WTC11 (cell line): ENCODE measurements at regions not wholly inside any gene's neighbourhood (a gene's known extent, or its start where the extent isn't known, plus 50 kb on each side); places are given as distances from the start of the nearest gene placed in this dataset.

Experiments used
- ATAC-seq: fragments of 200-7000 bp; cut with Tn5 transposase; 2 replicates; pipeline ENCODE4 v1.10.0; 2021; ENCODE audit warnings: mild to moderate bottlenecking, moderate library complexity
- CTCF ChIA-PET: fragments of 300-600 bp; sonication (Branson Sonifier 250); formaldehyde crosslinking; loops from one replicate; lab custom pipeline; 2021; ENCODE audit warnings: antibody characterized with exemption; lab: Charles Lee
- POLR2A ChIA-PET: fragments of 350-600 bp; sonication (Branson Sonifier 250); formaldehyde crosslinking; loops from one replicate; lab custom pipeline; 2021; ENCODE audit warnings: antibody characterized with exemption; lab: Charles Lee
- DNase-seq: peaks from one replicate; pipeline ENCODE4 v3.0.0; 2021; ENCODE audit warnings: low spot score
- H3K27ac Mint-ChIP-seq: 2 replicates; pipeline ENCODE4 v1.8.0; 2021; ENCODE audit warnings: mixed read lengths
- H3K27me3 Mint-ChIP-seq: 2 replicates; pipeline ENCODE4 v1.8.0; 2021; ENCODE audit warnings: low read depth, mild to moderate bottlenecking, moderate library complexity, mixed read lengths
- H3K36me3 Mint-ChIP-seq: 2 replicates; pipeline ENCODE4 v1.8.0; 2021; ENCODE audit warnings: mixed read lengths
- H3K4me1 Mint-ChIP-seq: 2 replicates; pipeline ENCODE4 v1.8.0; 2022; ENCODE audit warnings: mixed read lengths
- H3K4me3 Mint-ChIP-seq: 2 replicates; pipeline ENCODE4 v1.8.0; 2021; ENCODE audit warnings: mild to moderate bottlenecking, moderate library complexity, mixed read lengths
- H3K9me3 Mint-ChIP-seq: 2 replicates; pipeline ENCODE4 v1.8.0; 2021; ENCODE audit warnings: mixed read lengths
- CREB1 ChIP-seq: sonication (generic); formaldehyde crosslinking; IDR thresholded peaks from 2 replicates; pipeline ENCODE4 v1.8.0; 2023; ENCODE audit warnings: mild to moderate bottlenecking, missing genetic modification reagents
- CREM ChIP-seq: sonication (generic); formaldehyde crosslinking; IDR thresholded peaks from 2 replicates; pipeline ENCODE4 v1.8.1; 2022; ENCODE audit warnings: mild to moderate bottlenecking, missing genetic modification reagents, moderate library complexity
- E2F4 ChIP-seq: sonication (generic); formaldehyde crosslinking; IDR thresholded peaks from 2 replicates; pipeline ENCODE4 v1.8.1; 2022; ENCODE audit warnings: low read depth, mild to moderate bottlenecking, moderate library complexity, missing genetic modification reagents, borderline replicate concordance
- ELF4 ChIP-seq: sonication (generic); formaldehyde crosslinking; IDR thresholded peaks from 2 replicates; pipeline ENCODE4 v1.8.1; 2022; ENCODE audit warnings: low read depth, mild to moderate bottlenecking, moderate library complexity, missing genetic modification reagents
- EMX1 ChIP-seq: fragments of 250-450 bp; sonication (Bioruptor Pico); IDR thresholded peaks from 2 replicates; pipeline ENCODE4 v1.8.0; 2021; ENCODE audit warnings: mild to moderate bottlenecking
- ETV6 ChIP-seq: sonication (generic); formaldehyde crosslinking; IDR thresholded peaks from 2 replicates; pipeline ENCODE4 v1.8.1; 2022; ENCODE audit warnings: mild to moderate bottlenecking, missing genetic modification reagents
- FOXK1 ChIP-seq: sonication (generic); formaldehyde crosslinking; IDR thresholded peaks from 2 replicates; pipeline ENCODE4 v1.8.0; 2022; ENCODE audit warnings: mild to moderate bottlenecking, moderate library complexity, missing genetic modification reagents
- FOXP1 ChIP-seq: sonication (generic); formaldehyde crosslinking; IDR thresholded peaks from 2 replicates; pipeline ENCODE4 v1.8.0; 2022; ENCODE audit warnings: missing genetic modification reagents, mild to moderate bottlenecking, moderate library complexity, borderline replicate concordance
- IRF1 ChIP-seq: sonication (generic); formaldehyde crosslinking; IDR thresholded peaks from 2 replicates; pipeline ENCODE4 v1.8.0; 2023; ENCODE audit warnings: missing genetic modification reagents
- KAT7 ChIP-seq: sonication (generic); formaldehyde crosslinking; IDR thresholded peaks from 2 replicates; pipeline ENCODE4 v1.8.1; 2023; ENCODE audit warnings: missing genetic modification reagents, mild to moderate bottlenecking, borderline replicate concordance
- MLX ChIP-seq: sonication (generic); formaldehyde crosslinking; IDR thresholded peaks from 2 replicates; pipeline ENCODE4 v1.8.1; 2023; ENCODE audit warnings: mild to moderate bottlenecking, missing genetic modification reagents, moderate library complexity
- NR1H2 ChIP-seq: sonication (generic); formaldehyde crosslinking; IDR thresholded peaks from 2 replicates; pipeline ENCODE4 v1.9.0; 2021; ENCODE audit warnings: mild to moderate bottlenecking, moderate library complexity, missing genetic modification reagents
- NR2C2 ChIP-seq: sonication (generic); formaldehyde crosslinking; IDR thresholded peaks from 2 replicates; pipeline ENCODE4 v1.8.0; 2022; ENCODE audit warnings: mild to moderate bottlenecking, missing genetic modification reagents
- ZBTB21 ChIP-seq: sonication (generic); formaldehyde crosslinking; IDR thresholded peaks from 2 replicates; pipeline ENCODE4 v1.8.1; 2023; ENCODE audit warnings: mild to moderate bottlenecking, missing genetic modification reagents, borderline replicate concordance
- ZNF232 ChIP-seq: sonication (generic); formaldehyde crosslinking; IDR thresholded peaks from 2 replicates; pipeline ENCODE4 v1.8.0; 2022; ENCODE audit warnings: mild to moderate bottlenecking, missing genetic modification reagents
- ZNF263 ChIP-seq: sonication (generic); formaldehyde crosslinking; IDR thresholded peaks from 2 replicates; pipeline ENCODE4 v1.8.1; 2022; ENCODE audit warnings: low read depth, mild to moderate bottlenecking, moderate library complexity, missing genetic modification reagents
- ZNF396 ChIP-seq: fragments of 250-450 bp; sonication (Bioruptor Pico); IDR thresholded peaks from 2 replicates; pipeline ENCODE4 v1.8.0; 2021; ENCODE audit warnings: mild to moderate bottlenecking, moderate library complexity, borderline replicate concordance
- TF ChIP-seq, protein P1 (sequence below): sonication (generic); formaldehyde crosslinking; IDR thresholded peaks from 2 replicates; pipeline ENCODE4 v1.8.0; 2022; ENCODE audit warnings: mild to moderate bottlenecking, missing genetic modification reagents
- TF ChIP-seq, protein P2 (sequence below): sonication (generic); formaldehyde crosslinking; IDR thresholded peaks from 2 replicates; pipeline ENCODE4 v1.8.0; 2022; ENCODE audit warnings: mild to moderate bottlenecking, missing genetic modification reagents
- TF ChIP-seq, protein P3 (sequence below): sonication (generic); formaldehyde crosslinking; IDR thresholded peaks from 2 replicates; pipeline ENCODE4 v1.8.0; 2022; ENCODE audit warnings: missing genetic modification reagents
- TF ChIP-seq, protein P4 (sequence below): sonication (generic); formaldehyde crosslinking; IDR thresholded peaks from 2 replicates; pipeline ENCODE4 v1.8.0; 2022; ENCODE audit warnings: mild to moderate bottlenecking, missing genetic modification reagents
- TF ChIP-seq, protein P5 (sequence below): fragments of 250-450 bp; sonication (Bioruptor Pico); IDR thresholded peaks from 2 replicates; pipeline ENCODE4 v1.9.0; 2021; ENCODE audit warnings: moderate library complexity, mild to moderate bottlenecking, inconsistent platforms, borderline replicate concordance

DNA sequence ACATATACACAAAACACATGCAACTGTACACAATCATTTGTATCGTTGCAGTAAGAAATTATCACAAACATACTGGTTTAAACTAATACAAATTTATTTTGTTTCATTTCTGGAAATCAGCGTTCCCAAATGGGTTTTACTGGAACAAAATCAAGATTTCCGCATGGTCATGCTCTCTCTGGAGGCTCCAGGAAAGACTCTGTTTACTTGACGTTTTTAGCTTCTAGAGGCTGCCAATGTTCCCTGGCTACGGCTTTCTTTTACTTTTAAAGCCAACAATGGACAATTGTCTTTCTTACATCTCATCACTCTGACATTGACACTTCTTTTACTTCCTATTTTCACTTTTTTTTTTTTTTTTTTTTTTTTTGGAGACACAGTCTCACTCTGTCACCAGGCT, 793.1 kb downstream of the CDH9 start:
- ChIA-PET CTCF (no interaction called here), POLR2A (no interaction called here)
- Mint-ChIP-seq H3K27me3 (peaks cover 17% of the 10 kb centered on the region), H3K36me3 (peaks cover 9% of the 10 kb centered on the region), H3K27ac (no peak overlapping the region), H3K4me1 (0 out of 2 replicates have a peak, but pooled peaks cover under 1% of the 10 kb centered on the region), H3K9me3 (peaks cover 29% of the 10 kb centered on the region), H3K4me3 (no peak overlapping the region)
- ATAC-seq: no peak
- DNase-seq: no peak
- TF ChIP-seq EMX1 (CRISPR knock-in tag) (no peak), E2F4 (CRISPR knock-in tag) (no peak), ZNF396 (CRISPR knock-in tag) (no peak), ETV6 (CRISPR knock-in tag) (no peak), KAT7 (CRISPR knock-in tag) (no peak), NR1H2 (CRISPR knock-in tag) (no peak), FOXK1 (CRISPR knock-in tag) (no peak), IRF1 (CRISPR knock-in tag) (no peak), CREB1 (CRISPR knock-in tag) (no peak), ELF4 (no peak), ZBTB21 (CRISPR knock-in tag) (no peak)
- TF ChIP-seq, protein P1, sequence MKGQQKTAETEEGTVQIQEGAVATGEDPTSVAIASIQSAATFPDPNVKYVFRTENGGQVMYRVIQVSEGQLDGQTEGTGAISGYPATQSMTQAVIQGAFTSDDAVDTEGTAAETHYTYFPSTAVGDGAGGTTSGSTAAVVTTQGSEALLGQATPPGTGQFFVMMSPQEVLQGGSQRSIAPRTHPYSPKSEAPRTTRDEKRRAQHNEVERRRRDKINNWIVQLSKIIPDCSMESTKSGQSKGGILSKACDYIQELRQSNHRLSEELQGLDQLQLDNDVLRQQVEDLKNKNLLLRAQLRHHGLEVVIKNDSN (CRISPR knock-in tag): no peak
- TF ChIP-seq, protein P2, sequence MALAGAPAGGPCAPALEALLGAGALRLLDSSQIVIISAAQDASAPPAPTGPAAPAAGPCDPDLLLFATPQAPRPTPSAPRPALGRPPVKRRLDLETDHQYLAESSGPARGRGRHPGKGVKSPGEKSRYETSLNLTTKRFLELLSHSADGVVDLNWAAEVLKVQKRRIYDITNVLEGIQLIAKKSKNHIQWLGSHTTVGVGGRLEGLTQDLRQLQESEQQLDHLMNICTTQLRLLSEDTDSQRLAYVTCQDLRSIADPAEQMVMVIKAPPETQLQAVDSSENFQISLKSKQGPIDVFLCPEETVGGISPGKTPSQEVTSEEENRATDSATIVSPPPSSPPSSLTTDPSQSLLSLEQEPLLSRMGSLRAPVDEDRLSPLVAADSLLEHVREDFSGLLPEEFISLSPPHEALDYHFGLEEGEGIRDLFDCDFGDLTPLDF (CRISPR knock-in tag): no peak
- TF ChIP-seq, protein P3, sequence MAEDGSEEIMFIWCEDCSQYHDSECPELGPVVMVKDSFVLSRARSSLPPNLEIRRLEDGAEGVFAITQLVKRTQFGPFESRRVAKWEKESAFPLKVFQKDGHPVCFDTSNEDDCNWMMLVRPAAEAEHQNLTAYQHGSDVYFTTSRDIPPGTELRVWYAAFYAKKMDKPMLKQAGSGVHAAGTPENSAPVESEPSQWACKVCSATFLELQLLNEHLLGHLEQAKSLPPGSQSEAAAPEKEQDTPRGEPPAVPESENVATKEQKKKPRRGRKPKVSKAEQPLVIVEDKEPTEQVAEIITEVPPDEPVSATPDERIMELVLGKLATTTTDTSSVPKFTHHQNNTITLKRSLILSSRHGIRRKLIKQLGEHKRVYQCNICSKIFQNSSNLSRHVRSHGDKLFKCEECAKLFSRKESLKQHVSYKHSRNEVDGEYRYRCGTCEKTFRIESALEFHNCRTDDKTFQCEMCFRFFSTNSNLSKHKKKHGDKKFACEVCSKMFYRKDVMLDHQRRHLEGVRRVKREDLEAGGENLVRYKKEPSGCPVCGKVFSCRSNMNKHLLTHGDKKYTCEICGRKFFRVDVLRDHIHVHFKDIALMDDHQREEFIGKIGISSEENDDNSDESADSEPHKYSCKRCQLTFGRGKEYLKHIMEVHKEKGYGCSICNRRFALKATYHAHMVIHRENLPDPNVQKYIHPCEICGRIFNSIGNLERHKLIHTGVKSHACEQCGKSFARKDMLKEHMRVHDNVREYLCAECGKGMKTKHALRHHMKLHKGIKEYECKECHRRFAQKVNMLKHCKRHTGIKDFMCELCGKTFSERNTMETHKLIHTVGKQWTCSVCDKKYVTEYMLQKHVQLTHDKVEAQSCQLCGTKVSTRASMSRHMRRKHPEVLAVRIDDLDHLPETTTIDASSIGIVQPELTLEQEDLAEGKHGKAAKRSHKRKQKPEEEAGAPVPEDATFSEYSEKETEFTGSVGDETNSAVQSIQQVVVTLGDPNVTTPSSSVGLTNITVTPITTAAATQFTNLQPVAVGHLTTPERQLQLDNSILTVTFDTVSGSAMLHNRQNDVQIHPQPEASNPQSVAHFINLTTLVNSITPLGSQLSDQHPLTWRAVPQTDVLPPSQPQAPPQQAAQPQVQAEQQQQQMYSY (CRISPR knock-in tag): no peak

- Mint-ChIP-seq H3K36me3 (peaks cover 19% of the 10 kb centered on the region), H3K27ac (no peak overlapping the region), H3K27me3 (peaks cover 32% of the 10 kb centered on the region), H3K4me1 (peaks cover 4% of the 10 kb centered on the region; the same call in 1 of the 2 replicates), H3K9me3 (peaks cover 30% of the 10 kb centered on the region), H3K4me3 (no peak overlapping the region)
- ATAC-seq: no peak
- CTCF ChIA-PET: no interaction called here
- no peak for DNase-seq
- POLR2A ChIA-PET: no interaction called here
- TF ChIP-seq NR2C2 (CRISPR knock-in tag): no peak
- TF ChIP-seq ZNF232 (CRISPR knock-in tag): no peak
- TF ChIP-seq MLX (CRISPR knock-in tag): no peak
- TF ChIP-seq FOXP1 (CRISPR knock-in tag): no peak
- TF ChIP-seq, protein P2 (CRISPR knock-in tag): no peak
- no peak for TF ChIP-seq CREM
- TF ChIP-seq, protein P4, sequence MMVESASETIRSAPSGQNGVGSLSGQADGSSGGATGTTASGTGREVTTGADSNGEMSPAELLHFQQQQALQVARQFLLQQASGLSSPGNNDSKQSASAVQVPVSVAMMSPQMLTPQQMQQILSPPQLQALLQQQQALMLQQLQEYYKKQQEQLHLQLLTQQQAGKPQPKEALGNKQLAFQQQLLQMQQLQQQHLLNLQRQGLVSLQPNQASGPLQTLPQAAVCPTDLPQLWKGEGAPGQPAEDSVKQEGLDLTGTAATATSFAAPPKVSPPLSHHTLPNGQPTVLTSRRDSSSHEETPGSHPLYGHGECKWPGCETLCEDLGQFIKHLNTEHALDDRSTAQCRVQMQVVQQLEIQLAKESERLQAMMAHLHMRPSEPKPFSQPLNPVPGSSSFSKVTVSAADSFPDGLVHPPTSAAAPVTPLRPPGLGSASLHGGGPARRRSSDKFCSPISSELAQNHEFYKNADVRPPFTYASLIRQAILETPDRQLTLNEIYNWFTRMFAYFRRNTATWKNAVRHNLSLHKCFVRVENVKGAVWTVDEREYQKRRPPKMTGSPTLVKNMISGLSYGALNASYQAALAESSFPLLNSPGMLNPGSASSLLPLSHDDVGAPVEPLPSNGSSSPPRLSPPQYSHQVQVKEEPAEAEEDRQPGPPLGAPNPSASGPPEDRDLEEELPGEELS (CRISPR knock-in tag): no peak
- TF ChIP-seq, protein P5, sequence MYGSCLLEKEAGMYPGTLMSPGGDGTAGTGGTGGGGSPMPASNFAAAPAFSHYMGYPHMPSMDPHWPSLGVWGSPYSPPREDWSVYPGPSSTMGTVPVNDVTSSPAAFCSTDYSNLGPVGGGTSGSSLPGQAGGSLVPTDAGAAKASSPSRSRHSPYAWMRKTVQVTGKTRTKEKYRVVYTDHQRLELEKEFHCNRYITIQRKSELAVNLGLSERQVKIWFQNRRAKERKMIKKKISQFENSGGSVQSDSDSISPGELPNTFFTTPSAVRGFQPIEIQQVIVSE (CRISPR knock-in tag): no peak
- TF ChIP-seq ZNF263: no peak
These were observed 798.8 kb downstream of the CDH9 start for GRCh38 chr5:26239588-26239987.
